Vagina (tissue), 2 donors: ENCODE measurements at regions not wholly inside any gene's neighbourhood (a gene's known extent, or its start where the extent isn't known, plus 50 kb on each side); places are given as distances from the start of the nearest gene placed in this dataset.

Experiments
- DNase-seq, 2 donors: peaks; one replicate each; pipeline ENCODE4 v3.0.0-alpha.2; 2017; ENCODE audit errors: extremely low spot score in 2 of 2
- H3K27ac ChIP-seq: fragments of 200-600 bp; sonication (generic); one replicate; pipeline ENCODE4 v1.5.1; 2019
- H3K27me3 ChIP-seq: fragments of 200-600 bp; sonication (generic); one replicate; pipeline ENCODE4 v1.5.1; 2019
- H3K36me3 ChIP-seq, 2 donors: fragments of 200-600 bp; sonication (generic); one replicate each; pipeline ENCODE4 v1.5.1; 2017 to 2019
- H3K4me1 ChIP-seq: fragments of 200-600 bp; sonication (generic); one replicate; pipeline ENCODE4 v1.5.1; 2019
- H3K4me3 ChIP-seq, 2 donors: fragments of 200-600 bp; sonication (generic); 1 replicate in 1 of 2; 2 replicates in 1 of 2; pipeline ENCODE4 v1.5.1; 2016 to 2019
- H3K9me3 ChIP-seq: fragments of 200-600 bp; sonication (generic); one replicate; pipeline ENCODE4 v1.5.1; 2019
- POLR2A ChIP-seq, 2 donors: fragments of 450-650 bp; IDR thresholded peaks; one replicate each; pipeline ENCODE4 v1.6.1; 2017; ENCODE audit warnings: antibody characterized with exemption in 2 of 2, mild to moderate bottlenecking in 2 of 2, moderate library complexity in 2 of 2
- POLR2AphosphoS5 ChIP-seq, 2 donors: sonication (generic); formaldehyde crosslinking; IDR thresholded peaks; one replicate each; pipeline ENCODE4 v1.9.0; 2017; ENCODE audit warnings: antibody characterized with exemption in 2 of 2, mild to moderate bottlenecking in 2 of 2, low read depth in 1 of 2; ENCODE audit not compliant: insufficient read depth in 1 of 2
- intact Hi-C: fragments of 100-400 bp; cut with DNase I; formaldehyde crosslinking; loops from one replicate; pipeline ENCODE4 v1.15.1; 2023
- TF ChIP-seq, protein P1 (sequence below), 3 experiments: fragments of 450-650 bp in 2 of 3; fragments of 200-600 bp in 1 of 3; sonication (generic) in 1 of 3; IDR thresholded peaks; one replicate each; pipeline ENCODE4 v1.5.1; 2017 to 2019; ENCODE audit warnings: antibody characterized with exemption in 3 of 3, mild to moderate bottlenecking in 2 of 3, moderate library complexity in 2 of 3

DNA sequence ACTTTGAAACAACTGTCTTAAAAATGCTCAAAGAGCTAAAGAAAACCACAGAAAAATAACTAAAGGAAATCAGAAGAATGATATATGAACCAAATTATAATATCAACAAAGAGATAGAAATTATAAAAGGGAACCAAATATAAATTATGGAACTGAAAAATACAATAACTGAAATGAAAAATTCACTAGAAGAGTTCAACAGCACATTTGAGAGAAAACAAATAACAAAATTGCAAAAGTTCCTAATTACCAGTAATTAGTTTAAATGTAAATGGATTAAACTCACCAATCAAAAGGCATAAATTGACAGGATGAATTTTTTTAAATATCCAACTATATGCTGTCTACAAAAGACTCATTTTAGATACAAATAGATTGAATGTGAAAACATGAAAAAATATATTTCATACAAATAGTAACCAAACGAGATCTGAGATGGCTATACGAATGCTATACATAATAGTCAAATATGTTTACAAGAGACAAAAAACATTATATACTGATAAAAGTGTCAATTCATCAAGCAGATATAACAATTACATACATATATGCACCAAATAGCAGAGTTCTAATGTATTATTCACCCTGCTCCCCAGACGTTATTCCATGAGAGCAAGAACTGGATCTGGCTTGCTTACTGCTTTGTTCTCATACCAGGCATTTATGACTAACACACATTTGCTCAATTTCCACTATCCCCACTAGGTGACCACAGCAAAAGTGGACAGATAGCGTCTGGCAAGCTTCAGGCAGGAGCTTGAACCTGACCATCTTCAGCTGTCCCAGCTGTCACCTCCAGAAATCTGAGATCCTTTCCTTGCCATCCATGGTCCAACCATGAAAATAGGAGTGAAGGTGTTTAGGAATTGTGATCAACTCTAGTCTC is 72.4 kb upstream of the SIRPA start:
- Histone ChIP-seq H3K4me1 (peaks cover 1% of the 10 kb centered on the region), H3K27me3 (no peaks in the 10 kb centered on the region), H3K27ac (no peak overlapping the region), H3K4me3 (no peak overlapping the region), H3K36me3 (no peaks in the 10 kb centered on the region), H3K9me3 (no peaks in the 10 kb centered on the region)
- intact Hi-C loops, result no loop called here
- no peak for DNase-seq
- no peak for TF ChIP-seq POLR2AphosphoS5 (IDR thresholded peaks at IDR 0.05; ENCODE audit: insufficient read depth in 1 of 2, low read depth in 1 of 2)
- TF ChIP-seq, protein P1, sequence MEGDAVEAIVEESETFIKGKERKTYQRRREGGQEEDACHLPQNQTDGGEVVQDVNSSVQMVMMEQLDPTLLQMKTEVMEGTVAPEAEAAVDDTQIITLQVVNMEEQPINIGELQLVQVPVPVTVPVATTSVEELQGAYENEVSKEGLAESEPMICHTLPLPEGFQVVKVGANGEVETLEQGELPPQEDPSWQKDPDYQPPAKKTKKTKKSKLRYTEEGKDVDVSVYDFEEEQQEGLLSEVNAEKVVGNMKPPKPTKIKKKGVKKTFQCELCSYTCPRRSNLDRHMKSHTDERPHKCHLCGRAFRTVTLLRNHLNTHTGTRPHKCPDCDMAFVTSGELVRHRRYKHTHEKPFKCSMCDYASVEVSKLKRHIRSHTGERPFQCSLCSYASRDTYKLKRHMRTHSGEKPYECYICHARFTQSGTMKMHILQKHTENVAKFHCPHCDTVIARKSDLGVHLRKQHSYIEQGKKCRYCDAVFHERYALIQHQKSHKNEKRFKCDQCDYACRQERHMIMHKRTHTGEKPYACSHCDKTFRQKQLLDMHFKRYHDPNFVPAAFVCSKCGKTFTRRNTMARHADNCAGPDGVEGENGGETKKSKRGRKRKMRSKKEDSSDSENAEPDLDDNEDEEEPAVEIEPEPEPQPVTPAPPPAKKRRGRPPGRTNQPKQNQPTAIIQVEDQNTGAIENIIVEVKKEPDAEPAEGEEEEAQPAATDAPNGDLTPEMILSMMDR (IDR thresholded peaks at IDR 0.05), result no peak
- no peak for TF ChIP-seq POLR2A (IDR thresholded peaks at IDR 0.05)

DNA sequence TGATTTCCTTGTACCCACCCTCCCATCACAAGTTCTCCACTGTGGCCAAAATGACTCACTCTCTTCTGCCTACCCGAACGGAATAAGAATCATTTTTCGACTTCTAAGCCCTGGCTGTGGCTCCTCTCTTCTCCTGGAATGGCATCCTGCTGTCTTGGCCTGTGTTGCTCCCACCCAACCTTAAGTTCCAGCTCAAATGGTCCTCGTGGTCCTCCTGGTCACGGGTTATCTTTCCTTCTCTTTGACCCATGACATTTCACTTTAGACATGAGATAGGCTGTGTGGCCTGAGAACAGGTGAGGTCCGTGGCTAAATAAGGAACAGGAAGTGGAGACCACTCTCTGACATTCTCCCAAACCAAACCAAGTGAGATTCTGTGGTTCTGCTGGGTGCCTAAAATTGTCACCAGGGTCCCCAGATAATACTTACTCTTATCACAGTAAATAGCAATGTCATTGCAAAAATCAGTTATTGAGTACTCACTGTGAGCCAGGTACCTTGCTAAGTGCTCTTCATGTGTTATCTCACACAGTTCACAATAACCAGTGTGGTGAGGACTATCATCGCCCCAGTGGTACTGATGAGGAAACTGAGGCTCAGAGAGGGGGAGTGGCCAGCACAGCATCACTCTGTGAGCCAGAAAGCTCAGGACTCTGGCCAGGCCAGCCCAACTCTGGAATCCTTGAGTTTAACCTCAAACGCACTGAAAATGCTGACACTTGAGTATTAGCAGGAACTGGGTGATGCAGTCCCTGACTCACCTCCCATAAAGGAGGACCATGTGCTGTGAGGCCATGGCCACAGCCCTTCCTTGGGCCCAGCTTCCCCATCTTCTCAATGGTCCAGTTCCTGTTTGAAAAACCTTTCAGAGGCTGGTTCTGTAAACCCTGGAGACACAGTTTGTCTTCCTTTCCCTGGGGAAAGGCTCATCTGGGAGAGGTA is 74.8 kb upstream of the SIRPA start:
- H3K36me3 ChIP-seq, result no peaks in the 10 kb centered on the region
- H3K4me3 ChIP-seq, result no peak overlapping the region
- H3K4me1 ChIP-seq, result peaks cover 23% of the 10 kb centered on the region
- no peaks in the 10 kb centered on the region for H3K9me3 ChIP-seq
- H3K27ac ChIP-seq, result no peak overlapping the region
- DNase-seq, result no peak
- intact Hi-C loops, result no loop called here
- no peaks in the 10 kb centered on the region for H3K27me3 ChIP-seq
- TF ChIP-seq POLR2AphosphoS5 (IDR thresholded peaks at IDR 0.05; ENCODE audit: insufficient read depth in 1 of 2, low read depth in 1 of 2) (no peak), POLR2A (IDR thresholded peaks at IDR 0.05) (no peak)
- TF ChIP-seq, protein P1 (IDR thresholded peaks at IDR 0.05), result no peak

DNA sequence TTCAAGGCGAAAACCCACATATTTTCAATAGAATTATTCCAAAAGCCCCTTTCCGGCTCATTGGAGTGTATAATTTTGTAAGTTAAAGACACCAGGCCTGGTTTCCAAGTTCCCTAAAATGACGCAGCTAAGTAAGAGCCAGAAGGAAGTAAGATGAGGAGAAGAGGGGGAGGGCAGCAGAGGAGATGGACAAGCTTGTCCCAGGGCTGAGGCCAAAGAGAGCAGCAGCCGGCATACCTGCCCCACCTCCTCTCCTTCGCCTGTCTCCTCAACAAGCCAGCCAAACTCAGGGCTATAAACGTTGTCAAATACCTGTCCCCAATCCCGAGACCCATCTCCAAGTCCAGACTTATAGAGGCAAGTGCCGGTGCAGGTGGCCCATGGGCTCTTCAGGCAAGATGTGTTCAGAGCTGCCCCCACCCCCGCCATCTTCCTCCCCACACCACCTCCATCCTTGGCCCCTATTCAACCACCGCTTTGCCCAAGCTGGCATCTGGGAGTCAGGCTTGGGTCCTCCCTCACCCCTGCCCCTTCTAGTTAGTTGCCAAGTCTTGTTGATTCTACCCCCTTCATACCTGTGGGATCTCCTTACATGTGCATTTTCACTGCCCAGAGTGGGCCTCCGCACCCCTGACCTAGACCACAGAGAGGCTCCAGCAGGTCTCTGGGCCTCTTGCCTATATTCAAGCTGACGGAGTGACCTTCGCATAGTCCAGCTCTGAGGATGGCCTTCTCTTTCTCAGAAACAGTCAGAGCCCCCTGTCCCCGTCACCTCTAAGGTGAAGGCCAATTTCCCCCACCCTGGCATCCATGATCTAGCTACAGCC is 75.7 kb upstream of the SIRPA start:
- Histone ChIP-seq H3K9me3 (no peaks in the 10 kb centered on the region), H3K4me3 (no peak overlapping the region), H3K4me1 (peaks cover 26% of the 10 kb centered on the region), H3K27ac (no peak overlapping the region), H3K27me3 (no peaks in the 10 kb centered on the region), H3K36me3 (no peaks in the 10 kb centered on the region)
- intact Hi-C loops, result no loop called here
- TF ChIP-seq POLR2A (IDR thresholded peaks at IDR 0.05), result no peak
- no peak for TF ChIP-seq POLR2AphosphoS5 (IDR thresholded peaks at IDR 0.05; ENCODE audit: insufficient read depth in 1 of 2, low read depth in 1 of 2)
- TF ChIP-seq, protein P1 (IDR thresholded peaks at IDR 0.05), result no peak
- no peak for DNase-seq

DNA sequence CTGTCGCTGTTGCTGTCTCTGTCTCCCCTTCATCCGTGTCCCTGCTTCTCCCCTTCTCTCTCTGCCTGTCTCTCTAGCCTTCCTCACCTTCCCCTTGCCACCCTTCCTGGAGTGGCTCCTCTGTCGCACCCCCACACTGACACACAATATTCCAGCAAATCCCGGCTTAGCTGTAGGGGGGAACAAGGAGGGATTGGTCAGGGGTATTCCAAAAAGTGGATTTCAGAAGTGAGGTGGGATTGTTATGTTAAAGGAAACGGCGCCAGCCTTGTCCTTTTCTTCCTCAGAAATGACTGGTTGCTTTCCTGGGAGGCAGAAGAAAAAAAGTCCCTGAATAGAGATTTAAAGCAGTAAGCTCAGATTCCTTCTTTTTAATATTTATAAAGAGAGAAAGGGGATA is 76.3 kb upstream of the SIRPA start:
- no peaks in the 10 kb centered on the region for H3K36me3 ChIP-seq
- H3K9me3 ChIP-seq, result no peaks in the 10 kb centered on the region
- TF ChIP-seq POLR2A (IDR thresholded peaks at IDR 0.05) (no peak), POLR2AphosphoS5 (IDR thresholded peaks at IDR 0.05; ENCODE audit: insufficient read depth in 1 of 2, low read depth in 1 of 2) (no peak)
- TF ChIP-seq, protein P1 (IDR thresholded peaks at IDR 0.05), result no peak
- intact Hi-C loops, result no loop called here
- H3K27me3 ChIP-seq, result no peaks in the 10 kb centered on the region
- no peak overlapping the region for H3K4me3 ChIP-seq
- DNase-seq, result no peak
- peaks cover 27% of the 10 kb centered on the region for H3K4me1 ChIP-seq
- H3K27ac ChIP-seq, result no peak overlapping the region
